GM19397 (cell line): ENCODE measurements at regions not wholly inside any gene's neighbourhood (a gene's known extent, or its start where the extent isn't known, plus 50 kb on each side); places are given as distances from the start of the nearest gene placed in this dataset.

Experiments used
- ATAC-seq: cut with Tn5 transposase; IDR thresholded peaks from one replicate; pipeline ENCODE4 v1.9.1; 2021; ENCODE audit warnings: mild to moderate bottlenecking, moderate library complexity; ENCODE audit not compliant: unreplicated experiment

DNA sequence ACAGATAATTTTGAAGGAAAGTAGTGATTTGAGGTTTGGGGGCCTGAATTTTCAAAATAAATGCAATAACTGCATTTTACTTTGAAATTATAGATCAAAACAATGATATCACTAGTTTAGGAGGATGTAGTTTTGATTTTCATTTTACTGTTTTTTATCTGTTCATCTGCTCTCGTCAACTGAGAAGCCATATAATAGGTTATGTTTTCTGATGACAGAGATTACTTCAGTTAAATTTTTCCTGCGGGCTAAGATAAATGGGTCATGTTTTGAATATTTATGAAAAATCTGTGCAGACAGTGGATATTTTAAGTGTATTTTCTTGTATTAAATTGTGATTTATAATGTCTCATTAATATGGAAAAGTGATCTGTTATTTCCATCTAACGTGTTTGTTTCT, 573.4 kb downstream of the CPS1 start:
- ATAC-seq = no peak

DNA sequence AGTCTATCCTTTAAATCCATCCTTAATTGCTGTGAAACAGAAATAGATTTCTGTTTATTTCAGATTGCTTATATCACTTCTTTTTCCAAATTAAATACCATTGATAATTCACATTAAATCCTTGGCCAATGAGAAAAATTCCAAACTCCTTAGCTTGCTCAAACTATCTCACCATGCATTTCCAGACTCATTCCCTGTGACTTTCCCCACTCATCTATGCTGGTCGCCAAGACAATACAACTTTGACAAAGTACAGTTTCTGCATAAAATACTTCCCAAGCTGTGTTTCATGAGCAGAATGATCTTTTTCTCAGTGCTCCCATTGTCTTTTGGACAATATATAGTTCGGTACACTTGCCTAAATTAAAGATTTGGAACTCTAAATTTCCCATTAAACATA, 575.6 kb downstream of the CPS1 start:
- ATAC-seq = no peak

DNA sequence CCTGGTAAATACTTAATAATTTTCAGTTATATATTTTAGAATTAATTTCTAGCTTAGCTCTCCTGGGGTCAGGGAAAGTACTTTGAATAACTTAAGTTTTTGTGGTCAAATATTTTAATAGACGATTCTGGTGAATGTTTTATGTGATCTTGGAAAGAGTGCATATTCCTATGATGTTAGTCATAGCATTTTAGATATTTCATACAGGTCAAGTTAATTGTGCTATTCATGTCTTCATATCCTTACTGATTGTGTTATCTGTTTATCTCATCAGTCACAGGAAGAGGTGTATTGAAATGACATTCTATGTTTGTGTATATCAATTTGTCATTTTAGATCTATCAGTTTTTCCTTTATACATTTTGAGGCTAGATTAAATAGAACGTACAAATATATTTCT, 576.2 kb downstream of the CPS1 start:
- ATAC-seq = no peak

- ATAC-seq = no peak
Measured at GRCh38 chr2:211133766-211134165, 577.4 kb downstream of the CPS1 start.

DNA sequence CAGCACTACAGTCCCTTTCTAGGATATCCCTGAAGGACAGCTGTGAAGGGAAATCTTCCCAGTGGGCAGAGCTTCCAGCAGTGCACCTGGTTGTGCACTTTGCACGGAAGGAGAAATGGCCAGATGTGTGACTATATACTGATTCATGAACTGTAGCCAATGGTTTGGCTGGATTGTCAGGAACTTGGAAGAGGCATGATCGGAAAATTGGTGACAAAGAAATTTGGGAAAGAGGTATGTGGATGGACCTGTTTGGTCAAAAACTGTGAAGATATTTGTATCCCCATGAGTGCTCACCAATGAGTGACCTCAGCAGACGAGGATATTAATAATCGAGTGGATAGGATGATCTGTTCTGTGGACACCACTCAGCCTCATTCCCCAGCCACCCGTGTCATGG, 582.2 kb downstream of the CPS1 start:
- no peak for ATAC-seq

DNA sequence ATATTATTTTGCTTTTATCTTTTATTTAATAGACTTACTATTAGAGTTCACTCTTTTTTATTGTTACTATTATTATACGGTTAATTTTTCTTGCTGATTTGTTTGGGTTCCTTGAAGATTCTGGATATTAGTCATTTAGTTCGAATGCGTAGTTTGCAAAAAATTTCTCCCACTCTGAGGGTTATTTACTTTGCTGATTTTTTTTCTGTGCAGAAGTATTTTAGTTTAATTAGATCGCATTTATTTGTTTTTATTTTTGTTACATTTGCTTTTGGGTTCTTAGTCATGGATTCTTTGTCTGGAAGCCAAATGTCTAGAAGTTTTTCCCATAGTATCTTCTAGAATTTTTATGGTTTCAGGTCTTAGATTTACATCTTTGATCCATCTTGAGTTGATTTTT, 585.2 kb downstream of the CPS1 start:
- ATAC-seq = no peak

DNA sequence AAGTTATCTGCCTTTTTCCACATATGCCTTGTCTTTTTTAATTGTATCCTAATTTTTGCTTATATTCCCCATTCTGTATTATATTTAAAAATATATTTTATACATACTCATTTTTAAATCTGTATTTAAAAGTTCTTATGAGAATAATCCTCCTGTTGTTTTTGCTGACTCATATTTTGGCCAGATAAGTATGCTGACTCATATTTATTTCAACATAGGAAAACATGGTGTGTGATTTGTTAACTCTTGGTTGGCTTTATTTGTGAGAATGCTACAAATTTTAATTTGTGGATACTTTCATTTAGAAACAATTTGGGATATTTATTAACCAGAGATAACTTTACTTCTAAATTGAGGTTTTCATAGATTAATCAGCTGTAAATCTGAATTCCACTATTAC, 587.7 kb downstream of the CPS1 start:
- ATAC-seq = no peak

- no peak for ATAC-seq
Measured at GRCh38 chr2:211144974-211145665, 588.7 kb downstream of the CPS1 start.

- no peak for ATAC-seq
Measured at GRCh38 chr2:211149731-211150130, 593.3 kb downstream of the CPS1 start.

DNA sequence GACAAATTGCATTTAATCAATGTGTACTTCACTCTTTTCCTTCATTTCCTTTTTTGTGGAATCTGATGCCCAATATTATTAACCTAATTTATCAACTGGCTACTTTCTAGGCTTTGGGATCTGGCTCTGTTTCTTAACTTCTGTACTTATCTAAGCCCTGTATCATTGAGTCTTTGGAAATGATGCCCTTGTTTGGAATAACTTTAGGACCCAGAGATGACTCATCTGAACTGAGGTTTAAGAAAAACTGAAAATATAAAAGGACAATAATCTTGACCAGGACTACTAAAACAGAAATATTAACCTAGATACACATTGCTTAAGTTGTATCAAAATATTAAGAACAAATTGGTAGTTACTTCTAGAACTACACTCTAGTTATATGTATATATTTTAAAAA, 600.8 kb downstream of the CPS1 start:
- ATAC-seq = no peak

DNA sequence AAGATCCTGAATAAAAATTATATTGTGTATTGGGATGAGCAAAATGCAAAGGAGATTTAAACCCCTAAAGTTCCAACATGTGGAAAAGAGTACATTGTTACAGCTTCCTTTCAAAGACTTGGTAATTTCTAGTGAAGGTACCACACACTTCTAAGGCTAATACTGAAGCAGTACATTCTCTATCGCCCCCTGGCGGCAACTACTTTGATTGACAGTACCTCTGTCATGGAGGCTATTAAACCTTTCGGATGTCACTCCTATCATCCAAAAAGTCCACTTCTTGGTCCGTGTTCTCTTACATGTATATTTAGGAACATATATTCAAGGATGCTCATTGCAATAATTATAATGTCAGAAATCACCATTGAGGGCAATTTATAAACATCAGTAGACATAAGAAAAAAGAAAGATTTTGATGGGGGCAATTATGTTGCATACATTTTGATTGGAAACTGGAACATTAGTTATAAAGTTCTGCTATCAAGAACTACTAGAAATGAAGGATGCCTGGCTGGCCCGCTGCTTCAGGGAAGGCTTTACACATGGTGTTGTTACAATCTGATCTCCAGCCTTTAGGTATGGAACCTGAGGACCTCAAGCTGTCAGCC, 601.6 kb downstream of the CPS1 start:
- ATAC-seq = peak; percentile 99

DNA sequence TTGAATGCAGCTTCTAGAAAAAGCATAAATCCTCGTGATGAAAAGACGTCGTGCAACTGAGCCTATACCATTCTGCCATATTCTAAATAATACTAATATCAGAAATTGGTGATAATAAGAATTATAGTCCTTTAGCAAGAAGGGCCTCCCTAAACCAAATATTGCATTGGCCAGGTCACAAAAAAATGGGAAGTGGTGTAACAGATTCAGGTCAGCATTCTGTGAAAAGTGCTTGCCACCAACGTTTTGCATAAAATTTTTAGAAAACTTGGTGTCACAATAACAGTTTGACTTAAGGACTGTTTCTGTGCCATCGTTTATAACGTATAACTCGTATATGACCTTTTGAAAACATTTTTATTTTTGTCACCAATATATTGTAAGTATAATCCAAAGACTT, 603.6 kb downstream of the CPS1 start:
- ATAC-seq = no peak

DNA sequence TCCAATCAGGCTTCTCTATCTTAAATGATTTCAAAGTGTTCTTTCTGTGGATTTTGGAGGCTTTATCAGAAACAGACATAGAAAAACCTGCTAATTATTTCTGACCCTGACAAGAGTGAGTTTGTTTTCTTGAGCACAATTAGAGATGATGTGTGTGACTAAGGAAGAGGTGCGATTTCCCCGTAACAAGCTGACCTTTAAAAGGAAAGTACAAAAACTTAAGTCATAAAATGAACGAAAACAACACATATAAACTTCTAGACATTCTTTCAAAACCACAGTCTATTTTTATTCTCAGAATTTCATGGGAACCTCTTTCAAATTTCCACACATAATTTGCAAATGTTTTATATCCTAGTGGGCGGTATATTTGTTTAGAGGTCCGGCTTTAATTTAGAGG, 604.8 kb downstream of the CPS1 start:
- ATAC-seq = no peak

DNA sequence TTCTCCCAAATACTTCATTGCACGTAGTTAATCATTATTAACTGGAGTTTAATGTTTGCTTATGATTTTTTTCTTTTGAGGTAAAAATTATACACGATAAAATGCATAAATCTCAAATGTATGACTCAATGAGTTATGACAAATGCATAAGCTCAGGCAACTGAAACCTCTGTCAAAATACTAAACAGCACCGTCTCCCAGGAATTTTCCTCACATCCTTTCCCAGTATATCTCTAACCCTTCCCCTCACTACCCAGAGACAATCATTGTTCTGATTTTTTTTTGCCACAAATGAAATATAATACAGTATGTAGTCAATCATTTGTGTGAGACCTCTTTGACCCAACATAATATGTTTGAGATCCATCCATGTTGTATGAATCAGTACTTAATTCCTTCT, 606.5 kb downstream of the CPS1 start:
- ATAC-seq = no peak

- ATAC-seq = no peak
Measured at GRCh38 chr2:211170843-211171242, 614.4 kb downstream of the CPS1 start.

DNA sequence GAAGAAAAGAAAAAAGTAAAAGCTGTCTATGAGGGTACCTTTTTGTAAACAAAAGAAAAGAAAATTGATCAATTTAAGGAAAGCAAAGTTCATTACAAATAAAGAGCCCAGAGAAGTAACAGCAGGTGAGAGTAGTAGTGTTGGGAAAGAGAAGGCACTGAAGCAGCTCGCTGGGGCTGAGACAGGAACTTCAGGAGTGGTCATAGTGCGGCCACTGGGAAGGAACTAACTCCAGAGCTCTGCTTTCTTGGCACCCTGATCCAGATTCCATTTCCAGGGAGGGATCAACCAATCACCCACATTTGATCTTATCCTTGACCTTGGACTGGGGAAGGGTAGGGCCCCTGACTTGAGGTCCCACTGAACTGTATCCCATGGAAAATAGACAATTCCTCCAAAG, 617.6 kb downstream of the CPS1 start:
- no peak for ATAC-seq

DNA sequence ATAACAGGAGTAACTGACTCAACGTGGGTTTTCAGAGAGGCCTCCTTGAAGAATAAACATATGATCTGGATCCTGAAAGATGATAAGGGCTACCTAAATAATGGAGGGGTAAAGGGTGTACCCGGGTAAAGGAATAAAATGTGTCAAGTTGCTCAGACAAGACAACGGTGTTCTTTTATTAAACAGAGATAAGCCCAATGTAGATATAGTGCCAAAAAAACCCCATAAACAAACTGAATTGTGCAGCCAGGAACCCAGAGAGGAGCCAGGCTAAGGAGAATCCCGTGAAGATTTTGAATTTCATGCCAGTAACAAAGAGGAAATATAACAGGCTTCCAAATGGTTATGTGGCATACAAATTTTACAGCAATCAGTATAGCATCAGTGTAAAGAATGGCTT, 618.2 kb downstream of the CPS1 start:
- ATAC-seq = no peak

DNA sequence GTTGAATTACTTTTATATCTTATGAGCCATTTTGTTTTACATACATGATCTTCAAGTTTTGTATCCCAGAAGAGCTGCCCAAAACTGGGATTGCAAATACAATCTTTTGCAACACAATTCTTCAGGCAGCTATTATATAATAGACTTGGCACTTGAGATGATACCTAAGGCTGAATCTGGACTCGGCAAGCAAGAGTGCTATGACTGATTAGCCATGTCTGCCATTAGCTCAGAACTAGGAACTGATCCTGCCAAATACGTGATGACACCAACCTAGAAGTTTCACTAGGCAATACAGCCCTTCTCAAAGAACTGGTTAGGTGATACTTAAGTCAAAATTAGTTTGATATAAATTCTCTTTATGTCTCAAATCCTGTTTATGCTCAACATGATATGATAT, 619.6 kb downstream of the CPS1 start:
- no peak for ATAC-seq

- ATAC-seq = no peak
Measured at GRCh38 chr2:211176514-211177141, 620.2 kb downstream of the CPS1 start.

DNA sequence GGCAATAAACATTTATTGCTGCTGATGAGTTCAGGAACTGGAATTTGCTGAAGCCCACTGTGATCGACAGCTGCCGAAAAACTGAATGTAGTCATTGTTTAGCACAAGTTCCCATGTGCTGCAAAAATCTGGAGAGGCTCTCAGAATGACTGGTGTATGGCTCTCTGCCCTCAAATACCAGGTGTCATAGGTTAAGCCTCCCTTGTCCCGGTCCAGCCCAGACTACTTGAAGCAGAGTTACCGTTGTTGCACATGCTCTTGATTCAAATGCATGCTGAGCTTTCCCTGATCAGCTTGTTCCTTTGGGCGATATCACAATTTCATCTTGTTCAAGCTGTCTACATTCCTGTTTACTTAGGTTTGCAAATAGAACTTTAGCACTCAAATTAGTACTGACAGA, 625.2 kb downstream of the CPS1 start:
- ATAC-seq = no peak

DNA sequence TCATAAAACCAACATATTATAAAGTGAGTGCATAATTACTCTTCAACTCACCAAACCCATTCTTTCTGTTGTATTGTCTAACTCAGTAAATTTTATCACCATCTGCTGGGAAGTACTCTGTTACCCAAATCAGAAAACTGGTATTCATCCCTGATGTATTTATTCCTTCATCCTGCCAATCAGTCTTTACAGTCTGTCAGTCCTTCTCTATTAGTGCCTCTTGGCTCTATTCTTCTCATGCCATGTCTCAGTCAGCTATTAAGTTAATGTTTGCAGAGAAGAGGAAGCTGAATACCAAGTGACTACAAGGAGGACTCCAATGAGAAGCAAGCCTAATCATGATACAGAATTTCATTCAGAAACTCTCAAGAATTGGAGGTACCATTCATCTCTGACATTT, 631.2 kb downstream of the CPS1 start:
- no peak for ATAC-seq

DNA sequence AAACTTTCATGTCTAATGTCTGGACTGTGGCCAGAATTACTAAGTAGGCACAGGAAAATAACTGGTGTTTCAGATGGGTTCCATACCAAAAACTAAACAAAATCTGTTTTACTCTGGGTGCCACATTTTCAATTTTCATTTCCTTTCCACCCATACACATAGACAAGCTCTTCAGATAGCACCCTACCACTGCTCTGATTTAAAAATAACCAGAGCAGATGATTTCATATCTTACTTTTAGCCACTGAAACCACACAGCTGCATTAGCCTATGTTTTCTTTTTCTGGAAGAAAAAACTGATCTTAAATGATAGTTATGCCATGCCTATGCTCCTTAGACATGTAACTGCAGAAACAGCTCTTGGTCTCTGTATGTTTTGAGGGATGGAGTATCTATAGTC, 647.6 kb downstream of the CPS1 start:
- peak; percentile 46 for ATAC-seq

DNA sequence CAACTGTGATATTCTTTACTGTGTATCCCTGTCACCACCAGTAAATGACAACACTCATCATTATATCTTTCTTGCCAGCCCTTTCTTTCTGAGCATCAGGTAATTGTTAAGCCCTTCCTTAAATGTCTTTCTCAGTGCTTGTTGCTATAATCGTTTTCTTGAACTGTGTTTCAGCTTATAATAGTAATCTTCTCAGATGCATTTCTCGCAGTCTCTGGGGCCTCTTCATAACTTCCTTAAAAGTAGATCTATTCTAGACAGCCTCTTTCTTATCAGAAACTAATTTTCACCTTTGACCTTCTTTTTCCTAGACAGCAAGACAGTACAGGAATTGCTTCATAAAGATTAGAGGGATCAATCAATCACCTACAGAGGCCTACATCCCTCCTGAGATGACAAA, 648.1 kb downstream of the CPS1 start:
- no peak for ATAC-seq
